Epidermal melanocyte (primary cell): ENCODE measurements at regions not wholly inside any gene's neighbourhood (a gene's known extent, or its start where the extent isn't known, plus 50 kb on each side); places are given as distances from the start of the nearest gene placed in this dataset.

Experiments used
- DNase-seq: peaks from one replicate; pipeline ENCODE4 v3.0.0; 2011; ENCODE audit warnings: low spot score; ENCODE audit not compliant: insufficient read length

DNA sequence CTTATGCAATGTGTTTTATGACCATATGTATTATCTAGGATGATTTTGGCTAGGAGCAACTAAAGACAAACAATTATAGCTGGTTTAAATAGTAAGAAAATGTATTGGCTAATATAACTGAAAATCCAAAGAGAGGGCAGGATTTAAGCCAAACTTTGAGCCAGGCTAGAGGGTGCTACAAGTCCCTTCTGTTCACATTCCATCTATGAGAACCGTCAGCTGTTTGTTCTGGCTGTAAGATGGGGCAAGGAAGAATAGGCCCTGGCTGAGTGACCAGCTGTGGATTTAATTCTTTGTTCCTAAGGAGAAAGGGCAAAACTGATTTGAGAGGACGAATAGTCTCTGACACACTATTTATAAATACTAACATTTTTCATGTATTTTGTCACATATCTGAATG, 79.2 kb upstream of the UGT8 start:
- DNase-seq, result no peak

DNA sequence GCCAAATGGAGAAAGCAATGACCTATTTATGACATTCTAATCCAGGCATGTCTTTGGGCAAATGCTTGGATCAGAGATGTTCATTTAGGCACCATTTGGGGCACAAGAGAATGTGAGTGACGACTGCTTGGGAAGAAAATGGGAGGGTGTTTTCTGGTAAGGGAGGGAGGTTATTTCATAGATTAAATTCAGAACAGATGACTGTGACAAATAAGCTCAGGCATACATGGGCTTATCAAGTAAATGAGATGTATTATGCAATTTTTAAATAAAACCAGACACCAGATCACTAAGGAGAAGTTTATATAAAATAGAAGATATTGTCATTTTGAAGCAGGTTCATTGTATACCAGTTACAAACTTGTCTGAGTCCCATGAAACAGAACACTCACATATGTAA, 71.4 kb upstream of the UGT8 start:
- no peak for DNase-seq

GRCh38 chr4:114527637-114528036, 71.0 kb upstream of the UGT8 start:
- no peak for DNase-seq

DNA sequence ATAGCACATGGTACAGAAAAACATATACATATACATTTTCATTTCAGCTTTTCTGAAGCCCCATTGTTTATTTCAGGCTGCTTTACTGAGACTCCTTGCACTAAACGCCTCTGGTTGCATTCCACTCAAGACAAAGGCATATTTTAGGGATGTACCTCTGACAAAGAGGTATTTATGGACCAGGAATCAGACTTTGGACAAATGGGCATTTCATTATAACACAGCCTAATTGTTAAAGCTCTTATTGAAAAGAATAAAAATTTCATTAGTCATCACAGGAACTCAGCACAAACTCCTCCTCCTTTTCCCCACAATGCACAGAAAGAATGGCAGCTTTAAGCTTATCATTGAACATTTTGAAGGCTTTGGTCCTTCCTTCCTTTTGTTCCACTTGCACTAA, 62.9 kb upstream of the UGT8 start:
- no peak for DNase-seq

DNA sequence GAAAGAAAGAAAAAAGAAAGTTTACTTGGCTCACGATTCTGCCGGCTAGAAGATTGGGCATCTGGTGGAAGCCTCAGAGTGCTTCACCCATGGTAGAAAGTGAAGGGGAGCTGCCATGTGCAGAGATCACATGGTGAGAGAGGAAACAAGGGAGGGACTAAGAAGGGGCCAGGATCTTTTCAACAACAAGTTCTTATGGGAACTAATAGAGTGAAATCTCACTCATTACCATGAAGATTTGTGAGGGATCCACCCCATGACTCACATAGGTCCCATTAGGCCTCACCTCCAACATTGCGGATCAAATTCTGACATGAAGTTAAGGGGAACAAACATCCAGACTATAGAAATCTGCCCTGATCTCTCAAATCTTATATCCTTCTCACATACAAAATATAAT, 61.3 kb upstream of the UGT8 start:
- DNase-seq, result no peak

DNA sequence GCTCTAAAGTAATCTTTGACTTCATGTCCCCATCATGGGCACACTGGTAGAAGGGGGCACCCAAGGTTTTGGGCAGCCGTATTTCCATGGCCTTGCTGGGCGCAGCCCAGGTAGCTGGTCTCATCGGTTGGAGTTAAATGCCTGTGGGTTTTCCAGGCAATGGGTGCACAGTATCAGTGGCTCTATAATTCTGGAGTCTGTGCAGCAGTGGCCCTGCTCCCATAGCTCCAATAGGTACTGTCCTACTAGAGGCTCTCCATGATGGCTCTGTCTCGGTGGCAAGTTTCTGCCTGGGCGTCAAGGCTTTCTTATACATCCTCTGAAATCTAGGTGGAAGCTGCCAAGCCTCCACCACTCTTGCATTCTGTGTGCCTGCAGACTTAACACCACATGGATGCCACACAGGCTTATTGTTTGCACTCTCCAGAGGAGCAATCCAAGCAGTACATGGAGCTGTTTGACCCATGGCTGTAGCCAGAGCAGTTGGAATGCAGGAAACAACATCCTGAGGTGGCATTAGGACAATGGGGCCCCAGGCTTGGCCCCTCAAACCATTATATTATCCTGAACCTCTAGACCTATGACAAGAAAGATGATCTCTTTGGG, 60.5 kb upstream of the UGT8 start:
- DNase-seq, result no peak

GRCh38 chr4:114539985-114540384, 58.6 kb upstream of the UGT8 start:
- DNase-seq, result no peak

- no peak for DNase-seq
Observed at GRCh38 chr4:114547340-114548134, 51.1 kb upstream of the UGT8 start.
